GM12878 (cell line): ENCODE measurements at regions not wholly inside any gene's neighbourhood (a gene's known extent, or its start where the extent isn't known, plus 50 kb on each side); places are given as distances from the start of the nearest gene placed in this dataset.

Experiments
- BCL11A ChIP-seq: IDR thresholded peaks from 2 replicates; pipeline ENCODE4 v1.6.1; 2011; ENCODE audit warnings: low read depth, low read length
- EP300 ChIP-seq, 2 experiments: fragments of 150-350 bp in 1 of 2; IDR thresholded peaks; 2 replicates each; pipeline ENCODE4 v1.6.1; 2011 to 2012; ENCODE audit warnings: low read depth in 2 of 2, low read length in 2 of 2, borderline replicate concordance in 1 of 2, improper control_type of control experiment in 1 of 2, inconsistent platforms in 1 of 2; ENCODE audit not compliant: control insufficient read depth in 1 of 2
- NFYB ChIP-seq: IDR thresholded peaks from 2 replicates; pipeline ENCODE4 v1.6.1; 2011; ENCODE audit warnings: low read depth, mild to moderate bottlenecking, low read length, improper control_type of control experiment, moderate library complexity; ENCODE audit not compliant: insufficient read depth
- POLR2AphosphoS5 ChIP-seq: IDR thresholded peaks from 2 replicates; pipeline ENCODE4 v1.6.1; 2011; ENCODE audit warnings: mild to moderate bottlenecking, low read length, inconsistent platforms
- SP1 ChIP-seq: IDR thresholded peaks from one replicate; pipeline ENCODE4 v1.6.1; 2011; ENCODE audit warnings: low read depth, low read length
- TF ChIP-seq, protein P1 (sequence below): IDR thresholded peaks from 2 replicates; pipeline ENCODE4 v1.6.1; 2011; ENCODE audit warnings: low read depth, mild to moderate bottlenecking, low read length, moderate library complexity, borderline replicate concordance; ENCODE audit errors: extremely low read depth
- TF ChIP-seq, protein P2 (sequence below): fragments of 450-650 bp; IDR thresholded peaks from 2 replicates; pipeline ENCODE4 v1.6.1; 2017; ENCODE audit warnings: mild to moderate bottlenecking, moderate library complexity

DNA sequence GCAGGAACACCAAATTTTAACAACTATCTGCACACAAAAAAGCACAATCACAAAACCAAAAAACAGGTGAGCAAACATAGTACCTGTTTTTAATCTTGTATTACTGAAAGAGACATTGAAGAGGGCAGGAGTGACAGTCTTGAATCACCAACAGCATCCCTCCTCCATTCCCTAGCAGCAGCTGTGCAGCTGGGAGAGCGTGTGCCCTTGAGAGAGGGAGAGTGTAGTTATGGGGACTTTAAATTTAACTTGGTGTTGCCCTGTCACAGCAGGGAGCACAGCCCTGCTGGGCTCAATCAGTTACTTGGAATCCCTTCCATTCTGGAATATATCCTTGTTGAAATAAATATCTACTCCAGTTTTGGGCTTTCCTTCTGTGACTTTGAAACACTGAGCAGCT, 1938.7 kb upstream of the NUDT12 start:
- TF ChIP-seq POLR2AphosphoS5 (no peak), EP300 (IDR thresholded peaks at IDR 0.05; ENCODE audit: borderline replicate concordance in 1 of 2, control insufficient read depth in 1 of 2, low read depth in 2 of 2, low read length in 2 of 2) (no peak), NFYB (no peak), BCL11A (no peak), SP1 (no peak)
- TF ChIP-seq, protein P1, sequence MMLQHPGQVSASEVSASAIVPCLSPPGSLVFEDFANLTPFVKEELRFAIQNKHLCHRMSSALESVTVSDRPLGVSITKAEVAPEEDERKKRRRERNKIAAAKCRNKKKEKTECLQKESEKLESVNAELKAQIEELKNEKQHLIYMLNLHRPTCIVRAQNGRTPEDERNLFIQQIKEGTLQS = no peak
- TF ChIP-seq, protein P2, sequence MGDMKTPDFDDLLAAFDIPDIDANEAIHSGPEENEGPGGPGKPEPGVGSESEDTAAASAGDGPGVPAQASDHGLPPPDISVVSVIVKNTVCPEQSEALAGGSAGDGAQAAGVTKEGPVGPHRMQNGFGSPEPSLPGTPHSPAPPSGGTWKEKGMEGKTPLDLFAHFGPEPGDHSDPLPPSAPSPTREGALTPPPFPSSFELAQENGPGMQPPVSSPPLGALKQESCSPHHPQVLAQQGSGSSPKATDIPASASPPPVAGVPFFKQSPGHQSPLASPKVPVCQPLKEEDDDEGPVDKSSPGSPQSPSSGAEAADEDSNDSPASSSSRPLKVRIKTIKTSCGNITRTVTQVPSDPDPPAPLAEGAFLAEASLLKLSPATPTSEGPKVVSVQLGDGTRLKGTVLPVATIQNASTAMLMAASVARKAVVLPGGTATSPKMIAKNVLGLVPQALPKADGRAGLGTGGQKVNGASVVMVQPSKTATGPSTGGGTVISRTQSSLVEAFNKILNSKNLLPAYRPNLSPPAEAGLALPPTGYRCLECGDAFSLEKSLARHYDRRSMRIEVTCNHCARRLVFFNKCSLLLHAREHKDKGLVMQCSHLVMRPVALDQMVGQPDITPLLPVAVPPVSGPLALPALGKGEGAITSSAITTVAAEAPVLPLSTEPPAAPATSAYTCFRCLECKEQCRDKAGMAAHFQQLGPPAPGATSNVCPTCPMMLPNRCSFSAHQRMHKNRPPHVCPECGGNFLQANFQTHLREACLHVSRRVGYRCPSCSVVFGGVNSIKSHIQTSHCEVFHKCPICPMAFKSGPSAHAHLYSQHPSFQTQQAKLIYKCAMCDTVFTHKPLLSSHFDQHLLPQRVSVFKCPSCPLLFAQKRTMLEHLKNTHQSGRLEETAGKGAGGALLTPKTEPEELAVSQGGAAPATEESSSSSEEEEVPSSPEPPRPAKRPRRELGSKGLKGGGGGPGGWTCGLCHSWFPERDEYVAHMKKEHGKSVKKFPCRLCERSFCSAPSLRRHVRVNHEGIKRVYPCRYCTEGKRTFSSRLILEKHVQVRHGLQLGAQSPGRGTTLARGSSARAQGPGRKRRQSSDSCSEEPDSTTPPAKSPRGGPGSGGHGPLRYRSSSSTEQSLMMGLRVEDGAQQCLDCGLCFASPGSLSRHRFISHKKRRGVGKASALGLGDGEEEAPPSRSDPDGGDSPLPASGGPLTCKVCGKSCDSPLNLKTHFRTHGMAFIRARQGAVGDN = no peak
